OCI-LY7 (cell line): ENCODE measurements at regions not wholly inside any gene's neighbourhood (a gene's known extent, or its start where the extent isn't known, plus 50 kb on each side); places are given as distances from the start of the nearest gene placed in this dataset.

Source experiments
- BruUV-seq: library from RNA; stranded (reverse); fragments of 400-500 nt; replicated peaks from 2 replicates; lab custom pipeline; 2021; lab: Mats Ljungman, UMichigan
- CTCF ChIA-PET: fragments of 300-600 bp; sonication (Branson Sonifier 250); formaldehyde crosslinking; loops from one replicate; lab custom pipeline; 2022; ENCODE audit warnings: antibody characterized with exemption; ENCODE audit not compliant: unreplicated experiment; lab: Charles Lee
- POLR2A ChIA-PET: fragments of 300-600 bp; sonication (Branson Sonifier 250); formaldehyde crosslinking; loops from one replicate; lab custom pipeline; 2022; ENCODE audit warnings: antibody characterized with exemption; lab: Charles Lee
- DNase-seq: peaks from one replicate; pipeline ENCODE4 v3.0.0-alpha.2; 2015; ENCODE audit warnings: low spot score
- H2AFZ ChIP-seq: fragments of 200-600 bp; sonication (generic), shearing (Covaris generic); 2 replicates; pipeline ENCODE4 v1.6.1; 2014; ENCODE audit warnings: mild to moderate bottlenecking, antibody characterized with exemption, low read length, moderate library complexity
- H3K27ac ChIP-seq: fragments of 200-600 bp; sonication (generic); 2 replicates; pipeline ENCODE4 v1.5.1; 2014; ENCODE audit warnings: mixed run types, low read depth, mild to moderate bottlenecking, moderate library complexity, low read length, inconsistent platforms; ENCODE audit not compliant: poor library complexity, severe bottlenecking
- H3K36me3 ChIP-seq: fragments of 200-600 bp; sonication (generic); 2 replicates; pipeline ENCODE4 v1.6.1; 2014; ENCODE audit warnings: mild to moderate bottlenecking, antibody characterized with exemption, low read length, moderate library complexity, mixed read lengths; ENCODE audit not compliant: insufficient read depth
- H3K4me1 ChIP-seq: fragments of 200-600 bp; sonication (generic); 2 replicates; pipeline ENCODE4 v1.5.1; 2014; ENCODE audit warnings: mild to moderate bottlenecking, low read length; ENCODE audit not compliant: insufficient read depth, poor library complexity, severe bottlenecking
- H3K4me2 ChIP-seq: fragments of 200-600 bp; sonication (generic); 2 replicates; pipeline ENCODE4 v1.6.1; 2014; ENCODE audit warnings: mild to moderate bottlenecking, low read length
- H3K4me3 ChIP-seq: fragments of 200-600 bp; sonication (generic); 2 replicates; pipeline ENCODE4 v1.5.1; 2014; ENCODE audit warnings: mild to moderate bottlenecking, low read depth, low read length; ENCODE audit not compliant: poor library complexity, severe bottlenecking
- H3K79me2 ChIP-seq: fragments of 200-600 bp; sonication (generic); 2 replicates; pipeline ENCODE4 v1.6.1; 2016; ENCODE audit warnings: low read depth, mild to moderate bottlenecking, low read length, moderate library complexity, mixed read lengths; ENCODE audit not compliant: insufficient read depth
- H3K9me2 ChIP-seq: fragments of 200-600 bp; sonication (generic); 2 replicates; pipeline ENCODE4 v1.6.1; 2016; ENCODE audit warnings: mild to moderate bottlenecking, low read length, mixed read lengths; ENCODE audit not compliant: insufficient read depth
- H3K9me3 ChIP-seq: fragments of 200-600 bp; sonication (generic); 2 replicates; pipeline ENCODE4 v1.6.1; 2014; ENCODE audit warnings: mild to moderate bottlenecking, mixed run types, low read length, mixed read lengths
- H4K20me1 ChIP-seq: fragments of 200-600 bp; sonication (generic); 2 replicates; pipeline ENCODE4 v1.6.1; 2014; ENCODE audit warnings: mild to moderate bottlenecking, antibody characterized with exemption, low read length, moderate library complexity, mixed read lengths; ENCODE audit not compliant: insufficient read depth
- CTCF ChIP-seq: fragments of 200-600 bp; sonication (generic); conservative IDR thresholded peaks from 2 replicates; pipeline ENCODE4 v1.5.1; 2014; ENCODE audit warnings: mild to moderate bottlenecking, antibody characterized with exemption, low read length, moderate library complexity, mixed read lengths
- EZH2phosphoT487 ChIP-seq: fragments of 200-600 bp; sonication (generic); IDR thresholded peaks from 2 replicates; pipeline ENCODE4 v1.6.1; 2018; ENCODE audit warnings: low read depth, borderline replicate concordance, mild to moderate bottlenecking, mixed run types, antibody characterized with exemption, low read length, moderate library complexity, mixed read lengths
- intact Hi-C: fragments of 100-400 bp; cut with micrococcal nuclease; formaldehyde crosslinking; loops from one replicate; pipeline ENCODE4 v1.10.0; 2022; ENCODE audit not compliant: unreplicated experiment

DNA sequence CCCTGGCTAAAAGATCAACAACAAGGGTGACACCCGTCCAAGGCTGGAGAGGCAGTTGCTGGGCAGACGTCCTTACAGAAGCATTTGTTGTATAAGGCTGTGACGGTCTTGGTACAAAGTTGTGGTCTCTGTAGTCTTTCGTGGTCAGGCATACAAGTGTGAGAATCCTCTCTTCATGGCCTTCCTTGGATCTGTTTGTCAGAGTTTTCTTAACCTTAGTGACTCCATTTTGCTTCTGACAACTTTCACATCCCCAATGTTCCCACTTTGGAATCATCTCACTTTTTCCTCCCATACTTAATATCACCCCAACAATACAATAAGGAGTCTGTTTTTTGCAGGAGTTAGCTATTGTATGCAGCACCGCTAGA, 72.7 kb upstream of the ZCCHC2 start:
- intact Hi-C loops: no loop called here
- Histone ChIP-seq H3K9me3 (no peaks in the 10 kb centered on the region), H3K4me1 (no peaks in the 10 kb centered on the region), H3K9me2 (no peaks in the 10 kb centered on the region), H4K20me1 (no peaks in the 10 kb centered on the region), H3K4me2 (no peak overlapping the region), H2AFZ (no peak overlapping the region), H3K4me3 (no peak overlapping the region), H3K27ac (no peak overlapping the region), H3K36me3 (no peaks in the 10 kb centered on the region), H3K79me2 (no peaks in the 10 kb centered on the region)
- TF ChIP-seq EZH2phosphoT487: no peak
- no peak for TF ChIP-seq CTCF
- BruUV-seq: no TSS peak
- ChIA-PET CTCF (no interaction called here), POLR2A (interaction anchor here (0.6 kb wide), 2 partner anchors 42 to 130 kb away, joined by 3 read pairs; no protein-coding TSS in a partner anchor)
- no peak for DNase-seq

GRCh38 chr18:62450546-62451410, 72.0 kb upstream of the ZCCHC2 start:
- POLR2A ChIA-PET: interaction anchor here (0.6 kb wide), 2 partner anchors 43 to 129 kb away, joined by 3 read pairs; no protein-coding TSS in a partner anchor
- CTCF ChIA-PET: no interaction called here
- Histone ChIP-seq H3K4me2 (no peak overlapping the region), H3K27ac (no peak overlapping the region), H3K4me3 (no peak overlapping the region), H4K20me1 (no peaks in the 10 kb centered on the region), H3K79me2 (no peaks in the 10 kb centered on the region), H2AFZ (no peak overlapping the region), H3K9me2 (no peaks in the 10 kb centered on the region), H3K36me3 (no peaks in the 10 kb centered on the region), H3K4me1 (no peaks in the 10 kb centered on the region), H3K9me3 (no peaks in the 10 kb centered on the region)
- TF ChIP-seq CTCF (no peak), EZH2phosphoT487 (no peak)
- no TSS peak for BruUV-seq
- DNase-seq: no peak
- intact Hi-C loops: no loop called here

GRCh38 chr18:62452280-62452831, 70.5 kb upstream of the ZCCHC2 start:
- Histone ChIP-seq H3K4me3 (no peak overlapping the region), H3K9me2 (no peaks in the 10 kb centered on the region), H3K27ac (no peak overlapping the region), H3K79me2 (no peaks in the 10 kb centered on the region), H3K9me3 (no peaks in the 10 kb centered on the region), H4K20me1 (no peaks in the 10 kb centered on the region), H2AFZ (no peak overlapping the region), H3K4me1 (no peaks in the 10 kb centered on the region), H3K36me3 (no peaks in the 10 kb centered on the region), H3K4me2 (no peak overlapping the region)
- no peak for TF ChIP-seq EZH2phosphoT487
- TF ChIP-seq CTCF: no peak
- BruUV-seq: no TSS peak
- DNase-seq: no peak
- ChIA-PET CTCF (no interaction called here), POLR2A (no interaction called here)
- intact Hi-C loops: no loop called here
